Endothelial cell (in vitro differentiated cells): ENCODE measurements at regions not wholly inside any gene's neighbourhood (a gene's known extent, or its start where the extent isn't known, plus 50 kb on each side); places are given as distances from the start of the nearest gene placed in this dataset.

Source experiments
- DNase-seq: peaks from one replicate; pipeline ENCODE4 v3.0.0; 2021; ENCODE audit warnings: low spot score
- H3K27ac Mint-ChIP-seq: one replicate; pipeline ENCODE4 v1.8.0; 2021; ENCODE audit warnings: mixed read lengths, inconsistent platforms; ENCODE audit not compliant: unreplicated experiment
- H3K27me3 Mint-ChIP-seq: one replicate; pipeline ENCODE4 v1.8.0; 2021; ENCODE audit warnings: mild to moderate bottlenecking, moderate library complexity, mixed read lengths, inconsistent platforms; ENCODE audit not compliant: unreplicated experiment
- H3K36me3 Mint-ChIP-seq: one replicate; pipeline ENCODE4 v1.8.0; 2021; ENCODE audit warnings: mild to moderate bottlenecking, low read depth, mixed read lengths, inconsistent platforms; ENCODE audit not compliant: unreplicated experiment
- H3K4me1 Mint-ChIP-seq: one replicate; pipeline ENCODE4 v1.8.0; 2021; ENCODE audit warnings: mild to moderate bottlenecking, mixed read lengths, inconsistent platforms; ENCODE audit not compliant: unreplicated experiment
- H3K4me3 Mint-ChIP-seq: one replicate; pipeline ENCODE4 v1.8.0; 2021; ENCODE audit warnings: mild to moderate bottlenecking, mixed read lengths, inconsistent platforms; ENCODE audit not compliant: unreplicated experiment
- H3K9me3 Mint-ChIP-seq: one replicate; pipeline ENCODE4 v1.8.0; 2021; ENCODE audit warnings: mixed read lengths, inconsistent platforms; ENCODE audit not compliant: unreplicated experiment
- TF ChIP-seq, protein P1 (sequence below): fragments of 200-600 bp; sonication (generic); IDR thresholded peaks from one replicate; pipeline ENCODE4 v1.5.0; 2021; ENCODE audit warnings: antibody characterized with exemption; ENCODE audit not compliant: unreplicated experiment

GRCh38 chr21:23316190-23316589 is 2291.1 kb downstream of the MRPL39 start:
- H3K4me1 Mint-ChIP-seq, result no peaks in the 10 kb centered on the region
- H3K27ac Mint-ChIP-seq, result no peak overlapping the region
- H3K4me3 Mint-ChIP-seq, result no peak overlapping the region
- no peaks in the 10 kb centered on the region for H3K9me3 Mint-ChIP-seq
- DNase-seq, result no peak
- no peaks in the 10 kb centered on the region for H3K36me3 Mint-ChIP-seq
- TF ChIP-seq, protein P1, sequence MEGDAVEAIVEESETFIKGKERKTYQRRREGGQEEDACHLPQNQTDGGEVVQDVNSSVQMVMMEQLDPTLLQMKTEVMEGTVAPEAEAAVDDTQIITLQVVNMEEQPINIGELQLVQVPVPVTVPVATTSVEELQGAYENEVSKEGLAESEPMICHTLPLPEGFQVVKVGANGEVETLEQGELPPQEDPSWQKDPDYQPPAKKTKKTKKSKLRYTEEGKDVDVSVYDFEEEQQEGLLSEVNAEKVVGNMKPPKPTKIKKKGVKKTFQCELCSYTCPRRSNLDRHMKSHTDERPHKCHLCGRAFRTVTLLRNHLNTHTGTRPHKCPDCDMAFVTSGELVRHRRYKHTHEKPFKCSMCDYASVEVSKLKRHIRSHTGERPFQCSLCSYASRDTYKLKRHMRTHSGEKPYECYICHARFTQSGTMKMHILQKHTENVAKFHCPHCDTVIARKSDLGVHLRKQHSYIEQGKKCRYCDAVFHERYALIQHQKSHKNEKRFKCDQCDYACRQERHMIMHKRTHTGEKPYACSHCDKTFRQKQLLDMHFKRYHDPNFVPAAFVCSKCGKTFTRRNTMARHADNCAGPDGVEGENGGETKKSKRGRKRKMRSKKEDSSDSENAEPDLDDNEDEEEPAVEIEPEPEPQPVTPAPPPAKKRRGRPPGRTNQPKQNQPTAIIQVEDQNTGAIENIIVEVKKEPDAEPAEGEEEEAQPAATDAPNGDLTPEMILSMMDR, result no peak
- no peaks in the 10 kb centered on the region for H3K27me3 Mint-ChIP-seq

- H3K4me1 Mint-ChIP-seq, result no peaks in the 10 kb centered on the region
Observed at GRCh38 chr21:23308741-23309140, 2298.5 kb downstream of the MRPL39 start.

DNA sequence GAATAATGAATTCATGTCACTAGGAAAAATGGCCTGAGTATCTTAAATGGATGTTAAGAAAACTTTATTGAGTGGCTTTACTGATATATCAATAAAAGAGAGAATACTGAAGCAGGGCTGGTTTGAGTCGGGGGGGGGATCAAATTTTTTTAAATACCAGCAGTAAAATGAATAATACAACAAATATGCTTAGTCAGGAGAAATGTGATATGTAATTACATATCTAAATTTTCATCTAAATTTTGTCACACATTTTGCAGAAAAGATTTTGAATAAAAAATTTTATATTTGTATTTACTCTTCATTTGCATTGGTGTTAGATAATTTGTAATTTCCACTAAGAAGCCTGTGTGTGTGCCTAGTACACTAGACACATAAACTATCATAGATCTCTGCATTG is 2300.2 kb downstream of the MRPL39 start:
- no peaks in the 10 kb centered on the region for H3K36me3 Mint-ChIP-seq
- no peaks in the 10 kb centered on the region for H3K9me3 Mint-ChIP-seq
- TF ChIP-seq, protein P1, result no peak
- no peak for DNase-seq
- H3K4me1 Mint-ChIP-seq, result no peaks in the 10 kb centered on the region
- H3K4me3 Mint-ChIP-seq, result no peak overlapping the region
- no peaks in the 10 kb centered on the region for H3K27me3 Mint-ChIP-seq
- H3K27ac Mint-ChIP-seq, result no peak overlapping the region

More at GRCh38 chr21:23308741-23309140, 2298.5 kb downstream of the MRPL39 start:
- H3K9me3 Mint-ChIP-seq, result no peaks in the 10 kb centered on the region
- no peak for DNase-seq
- H3K4me3 Mint-ChIP-seq, result no peak overlapping the region
- TF ChIP-seq, protein P1, result no peak
- H3K27me3 Mint-ChIP-seq, result no peaks in the 10 kb centered on the region
- H3K36me3 Mint-ChIP-seq, result no peaks in the 10 kb centered on the region
- no peak overlapping the region for H3K27ac Mint-ChIP-seq

GRCh38 chr21:23292292-23292691 is 2294.1 kb downstream of the NCAM2 start:
- no peaks in the 10 kb centered on the region for H3K36me3 Mint-ChIP-seq

DNA sequence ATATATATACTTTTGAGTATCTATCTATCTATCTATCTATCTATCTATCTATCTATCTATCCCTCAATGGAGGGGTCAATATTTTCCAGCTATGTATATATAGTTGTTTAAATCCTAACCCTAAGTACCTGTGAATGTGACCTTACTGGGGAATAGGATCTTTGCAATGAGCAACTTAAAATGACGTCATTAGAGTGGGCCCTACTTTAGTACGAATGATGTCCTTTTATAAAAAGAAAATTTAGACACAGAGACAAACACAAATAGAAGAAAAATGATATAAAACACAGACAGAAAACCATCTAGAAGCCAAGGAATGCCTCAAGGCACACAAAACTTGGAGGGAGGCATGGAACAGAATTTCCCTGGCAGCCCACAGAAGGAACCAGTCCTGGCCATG is 2283.7 kb downstream of the NCAM2 start:
- Mint-ChIP-seq H3K27ac (no peak overlapping the region), H3K4me3 (no peak overlapping the region), H3K36me3 (no peaks in the 10 kb centered on the region), H3K4me1 (no peaks in the 10 kb centered on the region), H3K9me3 (no peaks in the 10 kb centered on the region), H3K27me3 (no peaks in the 10 kb centered on the region)
- DNase-seq, result no peak
- TF ChIP-seq, protein P1, result no peak

More at GRCh38 chr21:23292292-23292691, 2294.1 kb downstream of the NCAM2 start:
- Mint-ChIP-seq H3K27me3 (peaks cover 3% of the 10 kb centered on the region), H3K27ac (no peak overlapping the region), H3K4me1 (no peaks in the 10 kb centered on the region), H3K4me3 (no peak overlapping the region), H3K9me3 (no peaks in the 10 kb centered on the region)
- no peak for DNase-seq
- TF ChIP-seq, protein P1, result no peak
